Heart left ventricle (tissue), 16 donors: ENCODE measurements at regions not wholly inside any gene's neighbourhood (a gene's known extent, or its start where the extent isn't known, plus 50 kb on each side); places are given as distances from the start of the nearest gene placed in this dataset.

ENCODE experiments used
- ATAC-seq, 4 donors: fragments of 200-7000 bp; cut with Tn5 transposase; one replicate each; pipeline ENCODE4 v1.9.1; 2020 to 2022; ENCODE audit warnings: moderate library complexity in 4 of 4, mild to moderate bottlenecking in 3 of 4, moderate number of reproducible peaks in 1 of 4
- DNase-seq, 5 donors: peaks; one replicate each; pipeline ENCODE4 v3.0.0-alpha.2; 2020
- H3K27ac ChIP-seq, 12 donors: fragments of 200-600 bp; sonication (generic) in 4 of 12; one replicate each; pipeline versions ENCODE4 v1.5.0 to v1.8.0; 2016 to 2022; ENCODE audit warnings: mild to moderate bottlenecking in 2 of 12
- H3K27me3 ChIP-seq, 9 donors: fragments of 200-600 bp; sonication (generic) in 2 of 9; one replicate each; pipeline versions ENCODE4 v1.5.1 to v1.8.0; 2016 to 2022; ENCODE audit warnings: mild to moderate bottlenecking in 3 of 9
- H3K36me3 ChIP-seq, 9 donors: fragments of 200-600 bp; sonication (generic) in 2 of 9; one replicate each; pipeline versions ENCODE4 v1.5.0 to v1.8.0; 2018 to 2022; ENCODE audit warnings: mild to moderate bottlenecking in 2 of 9
- H3K4me1 ChIP-seq, 12 donors: fragments of 200-600 bp; sonication (generic) in 4 of 12; one replicate each; pipeline versions ENCODE4 v1.5.0 to v1.8.0; 2016 to 2022; ENCODE audit warnings: mild to moderate bottlenecking in 3 of 12
- H3K4me3 ChIP-seq, 12 donors: fragments of 200-600 bp; sonication (generic) in 4 of 12; one replicate each; pipeline versions ENCODE4 v1.5.0 to v1.8.0; 2017 to 2022; ENCODE audit warnings: mild to moderate bottlenecking in 9 of 12, moderate library complexity in 4 of 12
- H3K9me3 ChIP-seq, 12 donors: fragments of 200-600 bp; sonication (generic) in 4 of 12; one replicate each; pipeline versions ENCODE4 v1.5.0 to v1.8.0; 2016 to 2022; ENCODE audit warnings: mild to moderate bottlenecking in 1 of 12
- CTCF ChIP-seq, 12 donors: fragments of 200-600 bp; sonication (generic) in 4 of 12; IDR thresholded peaks; one replicate each; pipeline versions ENCODE4 v1.5.0 to v1.8.0; 2018 to 2022; ENCODE audit warnings: antibody characterized with exemption in 12 of 12, mild to moderate bottlenecking in 5 of 12
- POLR2A ChIP-seq, 2 donors: fragments of 450-650 bp; IDR thresholded peaks; one replicate each; pipeline ENCODE4 v1.6.1; 2017; ENCODE audit warnings: antibody characterized with exemption in 2 of 2, mild to moderate bottlenecking in 2 of 2, moderate library complexity in 2 of 2
- WGBS, 4 donors: extraction: QIAGEN DNeasy Blood & Tissue Kit in 2 of 4; methylation state at CpG; one replicate each; pipeline versions ENCODE4 v1.1.5 to v1.1.7; 2013 to 2018; 5-methylcytosine and 5-hydroxymethylcytosine counted together
- intact Hi-C, 10 donors: fragments of 100-400 bp; cut with DNase I; formaldehyde crosslinking; loops; one replicate each; pipeline versions ENCODE4 v1.11.1 to v1.14.2; 2022
- donor health status: ischemic (EF 13 %, LVEDD 7.1; RV severe dilation, severe dysfunction).
- donor health status: healthy with polysubstance abuse.
- donor health status: DM: no; HTN: yes; CAD: no.
- donor health status: DM: no; HTN: no; CAD: no.
- donor health status: ischemic (EF 25% LVEDD 6.9; RV normal size, moderate dysfunction).
- donor health status: ischemic (EF 25% LVEDD 5.7; RV mildly dilated, moderate dysfunction).
- donor health status: healthy.
- donor health status: DM: yes; HTN: yes; CAD: no.
- donor health status: ischemic (EF 35%, LVEDD 5.7; RV mildly dilated, moderate dysfunction).
- donor health status: nonischemic (EF 11% LVEDD 7.7; RV severe dilation, severe dysfunction).
- donor health status: DM: yes; HTN: yes; CAD: no.
- donor health status: PGD.
- donor health status: ischemic (EF 29% LVEDD 5.4; RV normal size, mild dysfunction).
- donor health status: nonischemic (EF 23%, LVEDD 6.1; RV moderate dilation, normal function).

GRCh38 chr4:84417997-84418709 lies 80.9 kb downstream of the NKX6-1 start:
- no peak for TF ChIP-seq CTCF (IDR thresholded peaks at IDR 0.05)
- no peak for TF ChIP-seq POLR2A (IDR thresholded peaks at IDR 0.05)
- H3K27me3 ChIP-seq: peaks cover 0 to 2% (median 0%) of the 10 kb centered on the region in 9 donors
- ATAC-seq: no peak
- WGBS, 4 donors: 61 to 73% (median 64%) methylated on average over 5 of the region's 5 CpGs
- no peak for DNase-seq
- H3K27ac ChIP-seq: no peak overlapping the region
- no peaks in the 10 kb centered on the region for H3K36me3 ChIP-seq
- H3K4me1 ChIP-seq: no peaks in the 10 kb centered on the region
- intact Hi-C loops: no loop called here
- H3K9me3 ChIP-seq: no peaks in the 10 kb centered on the region
- no peak overlapping the region for H3K4me3 ChIP-seq

GRCh38 chr4:84413976-84414375 lies 85.1 kb downstream of the NKX6-1 start:
- no peak for TF ChIP-seq POLR2A (IDR thresholded peaks at IDR 0.05)
- TF ChIP-seq CTCF (IDR thresholded peaks at IDR 0.05): no peak
- intact Hi-C loops: no loop called here
- ATAC-seq (no peak), DNase-seq (no peak)
- Histone ChIP-seq H3K27ac (no peak overlapping the region), H3K27me3 (peaks cover 0 to 6% (median 0%) of the 10 kb centered on the region in 9 donors), H3K4me1 (no peaks in the 10 kb centered on the region), H3K9me3 (no peaks in the 10 kb centered on the region), H3K4me3 (no peak overlapping the region), H3K36me3 (no peaks in the 10 kb centered on the region)
- WGBS, 4 donors: 73 to 85% (median 77%) methylated on average over 1 of the region's 1 CpG

- no peak overlapping the region for H3K4me3 ChIP-seq
- DNase-seq: no peak
- H3K4me1 ChIP-seq: no peaks in the 10 kb centered on the region
- H3K27ac ChIP-seq: no peak overlapping the region
- intact Hi-C loops: no loop called here
- no peaks in the 10 kb centered on the region for H3K9me3 ChIP-seq
- no peak for ATAC-seq
- H3K36me3 ChIP-seq: no peaks in the 10 kb centered on the region
- H3K27me3 ChIP-seq: peaks cover 0 to 6% (median 0%) of the 10 kb centered on the region in 9 donors
- no peak for TF ChIP-seq CTCF (IDR thresholded peaks at IDR 0.05)
- no peak for TF ChIP-seq POLR2A (IDR thresholded peaks at IDR 0.05)
These were observed 85.6 kb downstream of the NKX6-1 start for GRCh38 chr4:84413480-84413879.

GRCh38 chr4:84412062-84412461 lies 87.0 kb downstream of the NKX6-1 start:
- no peaks in the 10 kb centered on the region for H3K4me1 ChIP-seq
- H3K27me3 ChIP-seq: peaks cover 0 to 6% (median 0%) of the 10 kb centered on the region in 9 donors
- WGBS, 4 donors: 87 to 96% (median 91%) methylated on average over 1 of the region's 1 CpG
- no peak overlapping the region for H3K4me3 ChIP-seq
- H3K9me3 ChIP-seq: no peaks in the 10 kb centered on the region
- ATAC-seq (no peak), DNase-seq (no peak)
- H3K36me3 ChIP-seq: no peaks in the 10 kb centered on the region
- no peak for TF ChIP-seq POLR2A (IDR thresholded peaks at IDR 0.05)
- no peak for TF ChIP-seq CTCF (IDR thresholded peaks at IDR 0.05)
- no peak overlapping the region for H3K27ac ChIP-seq
- intact Hi-C loops: no loop called here
